MM.1S (cell line): ENCODE measurements at regions not wholly inside any gene's neighbourhood (a gene's known extent, or its start where the extent isn't known, plus 50 kb on each side); places are given as distances from the start of the nearest gene placed in this dataset.
"Not testable (repeated sequence)": the region's sequence is repeated elsewhere in the genome, so short reads cannot be mapped to it uniquely, and the experiment has no call there.

Experiments used
- DNase-seq: peaks from one replicate; pipeline ENCODE4 v3.0.0-alpha.2; 2015
- H2AFZ ChIP-seq: fragments of 300-600 bp; sonication (generic); 2 replicates; pipeline ENCODE4 v1.6.0; 2016; ENCODE audit warnings: antibody characterized with exemption, low read length
- H3F3A ChIP-seq: fragments of 300-600 bp; sonication (generic); 2 replicates; pipeline ENCODE4 v1.6.1; 2016; ENCODE audit warnings: mild to moderate bottlenecking, antibody characterized with exemption, low read length, moderate library complexity, mixed read lengths; ENCODE audit not compliant: insufficient read depth
- H3K27ac ChIP-seq: fragments of 300-600 bp; sonication (generic); 2 replicates; pipeline ENCODE4 v1.5.1; 2016; ENCODE audit warnings: mild to moderate bottlenecking, low read length
- H3K27me3 ChIP-seq: fragments of 300-600 bp; sonication (generic); replicated peaks from 2 replicates; pipeline ENCODE4 v1.6.0; 2016; ENCODE audit warnings: low read length; ENCODE audit not compliant: insufficient read depth
- H3K36me3 ChIP-seq: fragments of 300-600 bp; sonication (generic); replicated peaks from 2 replicates; pipeline ENCODE4 v1.6.1; 2016; ENCODE audit warnings: mild to moderate bottlenecking, low read length, mixed read lengths; ENCODE audit not compliant: insufficient read depth
- H3K4me1 ChIP-seq: fragments of 300-600 bp; sonication (generic); 2 replicates; pipeline ENCODE4 v1.6.1; 2016; ENCODE audit warnings: low read length, mixed read lengths
- H3K4me2 ChIP-seq: fragments of 300-600 bp; sonication (generic); 2 replicates; pipeline ENCODE4 v1.6.0; 2016; ENCODE audit warnings: low read depth, low read length
- H3K4me3 ChIP-seq: fragments of 300-600 bp; sonication (generic); 2 replicates; pipeline ENCODE4 v1.5.1; 2016; ENCODE audit warnings: low read length, mixed read lengths
- H3K79me2 ChIP-seq: fragments of 300-600 bp; sonication (generic); 2 replicates; pipeline ENCODE4 v1.6.1; 2016; ENCODE audit warnings: mixed run types, low read length, mixed read lengths
- H3K9ac ChIP-seq: fragments of 300-600 bp; sonication (generic); 2 replicates; pipeline ENCODE4 v1.6.1; 2016; ENCODE audit warnings: low read length, mixed read lengths
- H3K9me2 ChIP-seq: fragments of 300-600 bp; sonication (generic); replicated peaks from 2 replicates; pipeline ENCODE4 v1.6.1; 2016; ENCODE audit warnings: mild to moderate bottlenecking, low read length, mixed read lengths; ENCODE audit not compliant: insufficient read depth
- H3K9me3 ChIP-seq: fragments of 300-600 bp; sonication (generic); replicated peaks from 2 replicates; pipeline ENCODE4 v1.6.1; 2016; ENCODE audit warnings: mild to moderate bottlenecking, low read length, mixed read lengths; ENCODE audit not compliant: insufficient read depth
- H4K20me1 ChIP-seq: fragments of 300-600 bp; sonication (generic); 2 replicates; pipeline ENCODE4 v1.6.1; 2016; ENCODE audit warnings: mild to moderate bottlenecking, low read length, moderate library complexity, mixed read lengths; ENCODE audit not compliant: insufficient read depth
- EZH2 ChIP-seq: fragments of 300-600 bp; sonication (generic); optimal IDR thresholded peaks from 2 replicates; pipeline ENCODE3; 2017; ENCODE audit warnings: low read depth, mild to moderate bottlenecking, antibody characterized with exemption, low read length, mixed read lengths
- EZH2phosphoT487 ChIP-seq: fragments of 300-600 bp; sonication (generic); IDR thresholded peaks from 2 replicates; pipeline ENCODE4 v1.6.1; 2018; ENCODE audit warnings: antibody characterized with exemption, low read length
- TF ChIP-seq, protein P1 (sequence below): fragments of 300-600 bp; sonication (generic); IDR thresholded peaks from 2 replicates; pipeline ENCODE4 v1.5.1; 2016; ENCODE audit warnings: antibody characterized with exemption, low read length, mixed read lengths

DNA sequence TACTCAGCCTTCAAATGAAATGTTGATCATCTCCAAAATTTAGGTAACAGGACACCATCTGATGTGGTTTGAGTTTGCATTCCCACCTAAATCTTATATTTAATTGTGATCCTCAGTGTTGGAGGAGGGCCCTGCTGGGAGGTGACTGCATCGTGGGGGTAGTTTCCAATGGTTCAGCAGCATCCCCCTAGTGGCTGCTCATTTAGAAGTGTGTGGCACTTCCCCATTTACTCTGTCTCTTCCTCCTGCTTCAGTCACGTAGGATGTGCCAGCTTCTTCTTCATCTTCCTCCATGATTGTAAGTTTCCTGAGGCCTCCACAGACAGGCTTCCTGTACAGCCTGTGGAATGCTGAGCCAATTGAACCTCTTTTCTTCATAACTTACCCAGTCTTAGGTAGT, 731.2 kb downstream of the USP25 start:
- Histone ChIP-seq H2AFZ (no peak overlapping the region), H3K9me2 (no peaks in the 10 kb centered on the region), H3K36me3 (no peaks in the 10 kb centered on the region), H3K4me2 (no peak overlapping the region), H3K27ac (no peak overlapping the region), H3K9ac (no peak overlapping the region), H3K79me2 (no peaks in the 10 kb centered on the region), H4K20me1 (no peaks in the 10 kb centered on the region), H3K4me3 (no peak overlapping the region), H3F3A (no peaks in the 10 kb centered on the region), H3K27me3 (no peaks in the 10 kb centered on the region), H3K4me1 (no peaks in the 10 kb centered on the region), H3K9me3 (no peaks in the 10 kb centered on the region)
- TF ChIP-seq EZH2phosphoT487 (no peak), EZH2 (no peak)
- TF ChIP-seq, protein P1, sequence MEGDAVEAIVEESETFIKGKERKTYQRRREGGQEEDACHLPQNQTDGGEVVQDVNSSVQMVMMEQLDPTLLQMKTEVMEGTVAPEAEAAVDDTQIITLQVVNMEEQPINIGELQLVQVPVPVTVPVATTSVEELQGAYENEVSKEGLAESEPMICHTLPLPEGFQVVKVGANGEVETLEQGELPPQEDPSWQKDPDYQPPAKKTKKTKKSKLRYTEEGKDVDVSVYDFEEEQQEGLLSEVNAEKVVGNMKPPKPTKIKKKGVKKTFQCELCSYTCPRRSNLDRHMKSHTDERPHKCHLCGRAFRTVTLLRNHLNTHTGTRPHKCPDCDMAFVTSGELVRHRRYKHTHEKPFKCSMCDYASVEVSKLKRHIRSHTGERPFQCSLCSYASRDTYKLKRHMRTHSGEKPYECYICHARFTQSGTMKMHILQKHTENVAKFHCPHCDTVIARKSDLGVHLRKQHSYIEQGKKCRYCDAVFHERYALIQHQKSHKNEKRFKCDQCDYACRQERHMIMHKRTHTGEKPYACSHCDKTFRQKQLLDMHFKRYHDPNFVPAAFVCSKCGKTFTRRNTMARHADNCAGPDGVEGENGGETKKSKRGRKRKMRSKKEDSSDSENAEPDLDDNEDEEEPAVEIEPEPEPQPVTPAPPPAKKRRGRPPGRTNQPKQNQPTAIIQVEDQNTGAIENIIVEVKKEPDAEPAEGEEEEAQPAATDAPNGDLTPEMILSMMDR = no peak
- DNase-seq = no peak

DNA sequence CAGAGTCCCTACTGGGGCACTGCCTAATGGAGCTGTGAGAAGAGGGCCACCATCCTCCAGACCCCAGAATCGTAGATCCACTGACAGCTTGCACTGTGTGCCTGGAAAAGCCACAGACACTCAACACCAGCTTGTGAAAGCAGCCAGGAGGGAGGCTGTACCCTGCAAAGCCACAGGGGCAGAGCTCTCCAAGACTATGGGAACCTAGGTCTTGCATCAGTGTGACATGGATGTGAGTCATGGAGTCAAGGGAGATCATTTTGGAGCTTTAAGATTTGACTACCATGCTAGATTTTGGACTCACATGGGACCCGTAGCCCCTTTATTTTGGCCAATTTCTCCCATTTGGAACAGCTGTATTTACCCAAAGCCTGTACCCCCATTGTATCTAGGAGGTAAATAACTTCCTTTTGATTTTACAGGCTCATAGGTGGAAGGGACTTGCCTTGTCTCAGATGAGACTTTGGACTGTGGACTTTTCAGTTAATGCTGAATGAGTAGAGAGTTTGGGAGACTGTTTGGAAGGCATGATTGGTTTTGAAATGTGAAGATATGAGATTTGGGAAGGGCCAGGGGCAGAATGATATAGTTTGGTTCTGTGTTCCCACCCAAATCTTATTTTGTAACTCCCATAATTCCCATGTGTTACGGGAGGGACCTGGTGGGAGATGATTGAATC, 734.6 kb downstream of the USP25 start:
- not testable (repeated sequence) for H3K4me2 ChIP-seq, H2AFZ ChIP-seq, H3K9ac ChIP-seq, H3K4me3 ChIP-seq, H3K27ac ChIP-seq, H3F3A ChIP-seq, H4K20me1 ChIP-seq, H3K27me3 ChIP-seq, DNase-seq, H3K9me2 ChIP-seq, H3K79me2 ChIP-seq, H3K36me3 ChIP-seq, H3K4me1 ChIP-seq, H3K9me3 ChIP-seq

DNA sequence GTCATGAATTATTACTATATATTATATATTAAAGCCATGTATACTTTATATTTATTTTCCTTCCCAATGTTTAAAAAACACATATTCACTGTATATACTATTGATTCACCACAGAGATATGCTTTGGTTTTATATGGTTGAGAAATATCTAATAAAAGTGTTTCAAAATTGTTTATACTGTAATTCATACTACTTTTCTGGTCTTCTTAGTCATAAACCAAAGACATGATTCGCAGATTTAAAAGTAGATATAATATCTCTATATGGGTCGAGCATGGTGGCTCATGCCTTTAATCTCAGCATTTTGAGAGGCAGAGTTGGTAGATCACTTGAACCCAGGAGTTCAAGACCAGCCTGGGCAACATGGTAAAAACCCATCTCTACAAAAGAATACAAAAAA, 738.4 kb downstream of the USP25 start:
- no peak overlapping the region for H3K4me3 ChIP-seq
- no peaks in the 10 kb centered on the region for H4K20me1 ChIP-seq
- H3K4me1 ChIP-seq = no peaks in the 10 kb centered on the region
- H3K9ac ChIP-seq = no peak overlapping the region
- no peaks in the 10 kb centered on the region for H3K9me2 ChIP-seq
- no peak overlapping the region for H2AFZ ChIP-seq
- H3K9me3 ChIP-seq = no peaks in the 10 kb centered on the region
- DNase-seq = no peak
- no peaks in the 10 kb centered on the region for H3K79me2 ChIP-seq
- no peaks in the 10 kb centered on the region for H3K36me3 ChIP-seq
- H3K27me3 ChIP-seq = no peaks in the 10 kb centered on the region
- TF ChIP-seq, protein P1 = no peak
- TF ChIP-seq EZH2 (no peak), EZH2phosphoT487 (no peak)
- no peak overlapping the region for H3K27ac ChIP-seq
- H3F3A ChIP-seq = no peaks in the 10 kb centered on the region
- no peak overlapping the region for H3K4me2 ChIP-seq

DNA sequence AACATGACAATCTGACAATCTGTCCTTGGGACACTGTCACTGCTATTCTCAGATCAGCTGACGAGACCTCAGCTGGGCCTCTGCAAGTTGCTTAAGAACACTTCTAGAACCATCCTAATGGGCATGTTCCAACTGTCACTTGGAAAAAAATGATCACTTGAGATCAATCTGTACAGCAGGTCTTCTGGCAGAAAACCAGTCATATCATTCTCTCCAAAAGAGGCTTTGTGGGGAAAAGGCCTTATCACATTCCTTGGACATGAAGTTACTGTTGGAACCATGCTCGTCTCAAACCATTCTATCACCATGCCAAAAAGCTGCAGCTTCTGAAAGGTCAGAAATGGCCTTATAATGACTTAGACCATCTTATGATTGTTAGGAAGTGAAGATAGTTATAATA, 744.2 kb downstream of the USP25 start:
- TF ChIP-seq EZH2phosphoT487 = no peak
- TF ChIP-seq, protein P1 = no peak
- TF ChIP-seq EZH2 = no peak
- H3K79me2 ChIP-seq = no peaks in the 10 kb centered on the region
- H3K27ac ChIP-seq = no peak overlapping the region
- no peak for DNase-seq
- no peaks in the 10 kb centered on the region for H3K9me2 ChIP-seq
- no peaks in the 10 kb centered on the region for H3K9me3 ChIP-seq
- no peaks in the 10 kb centered on the region for H3K36me3 ChIP-seq
- no peak overlapping the region for H3K9ac ChIP-seq
- no peak overlapping the region for H2AFZ ChIP-seq
- no peak overlapping the region for H3K4me2 ChIP-seq
- H3K4me1 ChIP-seq = no peaks in the 10 kb centered on the region
- H3K27me3 ChIP-seq = no peaks in the 10 kb centered on the region
- H3F3A ChIP-seq = no peaks in the 10 kb centered on the region
- H3K4me3 ChIP-seq = no peak overlapping the region
- H4K20me1 ChIP-seq = no peaks in the 10 kb centered on the region
